A549 (cell line): ENCODE measurements at regions not wholly inside any gene's neighbourhood (a gene's known extent, or its start where the extent isn't known, plus 50 kb on each side); places are given as distances from the start of the nearest gene placed in this dataset.

ENCODE experiments used
- EHMT2 ChIP-seq: fragments of 200-600 bp; sonication (generic); IDR thresholded peaks from 2 replicates; pipeline ENCODE4 v1.6.1; 2016; ENCODE audit warnings: antibody characterized with exemption, low read depth, mild to moderate bottlenecking, moderate library complexity
- NPAS2 ChIP-seq: fragments of 250-450 bp; sonication (Bioruptor Pico); IDR thresholded peaks from 2 replicates; pipeline ENCODE4 v1.8.0; 2022; ENCODE audit warnings: mild to moderate bottlenecking, moderate library complexity, borderline replicate concordance
- TF ChIP-seq, protein P1 (sequence below): fragments of >200 bp; sonication (Bioruptor Twin); formaldehyde crosslinking; IDR thresholded peaks from 3 replicates; pipeline ENCODE4 v1.5.1; 2016

DNA sequence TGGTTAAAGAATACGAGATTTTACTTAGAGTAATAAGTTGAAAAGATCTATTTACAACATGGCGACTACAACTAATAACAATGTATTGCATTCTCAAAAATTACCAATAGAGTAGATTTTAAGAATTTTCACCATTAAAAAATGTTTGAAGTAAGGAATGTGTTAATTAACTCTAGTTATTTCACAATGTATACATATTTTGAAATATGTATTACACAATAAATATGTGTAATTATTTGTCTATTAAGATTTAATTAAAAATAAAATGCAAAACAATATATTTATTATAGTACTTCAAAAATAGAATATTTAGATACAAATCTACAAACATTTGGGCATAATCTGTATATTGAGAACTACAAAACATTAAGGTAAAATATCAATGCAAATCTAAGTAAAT is 1326.3 kb upstream of the CDH6 start:
- TF ChIP-seq, protein P1, sequence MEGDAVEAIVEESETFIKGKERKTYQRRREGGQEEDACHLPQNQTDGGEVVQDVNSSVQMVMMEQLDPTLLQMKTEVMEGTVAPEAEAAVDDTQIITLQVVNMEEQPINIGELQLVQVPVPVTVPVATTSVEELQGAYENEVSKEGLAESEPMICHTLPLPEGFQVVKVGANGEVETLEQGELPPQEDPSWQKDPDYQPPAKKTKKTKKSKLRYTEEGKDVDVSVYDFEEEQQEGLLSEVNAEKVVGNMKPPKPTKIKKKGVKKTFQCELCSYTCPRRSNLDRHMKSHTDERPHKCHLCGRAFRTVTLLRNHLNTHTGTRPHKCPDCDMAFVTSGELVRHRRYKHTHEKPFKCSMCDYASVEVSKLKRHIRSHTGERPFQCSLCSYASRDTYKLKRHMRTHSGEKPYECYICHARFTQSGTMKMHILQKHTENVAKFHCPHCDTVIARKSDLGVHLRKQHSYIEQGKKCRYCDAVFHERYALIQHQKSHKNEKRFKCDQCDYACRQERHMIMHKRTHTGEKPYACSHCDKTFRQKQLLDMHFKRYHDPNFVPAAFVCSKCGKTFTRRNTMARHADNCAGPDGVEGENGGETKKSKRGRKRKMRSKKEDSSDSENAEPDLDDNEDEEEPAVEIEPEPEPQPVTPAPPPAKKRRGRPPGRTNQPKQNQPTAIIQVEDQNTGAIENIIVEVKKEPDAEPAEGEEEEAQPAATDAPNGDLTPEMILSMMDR: no peak
- TF ChIP-seq EHMT2 (no peak), NPAS2 (CRISPR knock-in tag) (no peak)
